Activated B cell treated with CpG ODN at 0.5 μM for 24 hours (primary cell): ENCODE measurements at regions not wholly inside any gene's neighbourhood (a gene's known extent, or its start where the extent isn't known, plus 50 kb on each side); places are given as distances from the start of the nearest gene placed in this dataset.

Experiments
- ATAC-seq: fragments of 200-7000 bp; cut with Tn5 transposase; one replicate; pipeline ENCODE4 v1.10.0; 2021; ENCODE audit warnings: low read depth, mild to moderate bottlenecking, moderate library complexity
- CTCF ChIA-PET: fragments of 350-600 bp; sonication (Branson Sonifier 250); formaldehyde crosslinking; loops from one replicate; lab custom pipeline; 2021; ENCODE audit warnings: antibody characterized with exemption; lab: Charles Lee
- POLR2A ChIA-PET: fragments of 350-600 bp; sonication (Branson Sonifier 250); formaldehyde crosslinking; loops from one replicate; lab custom pipeline; 2021; ENCODE audit warnings: antibody characterized with exemption; lab: Charles Lee
- DNase-seq: peaks from one replicate; pipeline ENCODE4 v3.0.0; 2022
- H3K27ac Mint-ChIP-seq: one replicate; pipeline ENCODE4 v1.8.0; 2020; ENCODE audit warnings: mixed read lengths
- H3K27me3 Mint-ChIP-seq: one replicate; pipeline ENCODE4 v1.8.0; 2021; ENCODE audit warnings: mixed read lengths
- H3K36me3 Mint-ChIP-seq: one replicate; pipeline ENCODE4 v1.8.0; 2021; ENCODE audit warnings: low read depth, mixed read lengths
- H3K4me1 Mint-ChIP-seq: one replicate; pipeline ENCODE4 v1.8.0; 2021; ENCODE audit warnings: mixed read lengths
- H3K4me3 Mint-ChIP-seq: one replicate; pipeline ENCODE4 v1.8.0; 2020; ENCODE audit warnings: mild to moderate bottlenecking, mixed read lengths
- H3K9me3 Mint-ChIP-seq: one replicate; pipeline ENCODE4 v1.8.0; 2020; ENCODE audit warnings: mixed read lengths
- CTCF ChIP-seq: fragments of 200-600 bp; IDR thresholded peaks from one replicate; pipeline ENCODE4 v1.8.0; 2022; ENCODE audit warnings: antibody characterized with exemption, mild to moderate bottlenecking
- intact Hi-C: fragments of 100-400 bp; cut with micrococcal nuclease; formaldehyde crosslinking; loops from one replicate; pipeline ENCODE4 v1.15.1; 2024

GRCh38 chr2:20541294-20541640 is 94.4 kb downstream of the RHOB start:
- Mint-ChIP-seq H3K4me1 (no peaks in the 10 kb centered on the region), H3K4me3 (no peak overlapping the region), H3K27ac (no peak overlapping the region), H3K36me3 (no peaks in the 10 kb centered on the region), H3K27me3 (peaks cover 20% of the 10 kb centered on the region), H3K9me3 (peaks cover 4% of the 10 kb centered on the region)
- intact Hi-C loops = no loop called here
- POLR2A ChIA-PET = no interaction called here
- DNase-seq (no peak), ATAC-seq (no peak)
- no peak for TF ChIP-seq CTCF
- CTCF ChIA-PET = no interaction called here

- no peak for ATAC-seq
- Mint-ChIP-seq H3K27me3 (peaks cover 20% of the 10 kb centered on the region), H3K36me3 (no peaks in the 10 kb centered on the region), H3K4me3 (no peak overlapping the region), H3K27ac (no peak overlapping the region), H3K9me3 (peaks cover 4% of the 10 kb centered on the region), H3K4me1 (no peaks in the 10 kb centered on the region)
- no peak for DNase-seq
- ChIA-PET CTCF (no interaction called here), POLR2A (no interaction called here)
- no peak for TF ChIP-seq CTCF
- intact Hi-C loops = no loop called here
Measured at GRCh38 chr2:20541651-20542050, 94.8 kb downstream of the RHOB start.

GRCh38 chr2:20542269-20542668 is 95.4 kb downstream of the RHOB start:
- POLR2A ChIA-PET = no interaction called here
- Mint-ChIP-seq H3K27ac (no peak overlapping the region), H3K4me3 (no peak overlapping the region), H3K4me1 (no peaks in the 10 kb centered on the region), H3K36me3 (no peaks in the 10 kb centered on the region), H3K27me3 (peaks cover 20% of the 10 kb centered on the region), H3K9me3 (peaks cover 4% of the 10 kb centered on the region)
- no peak for TF ChIP-seq CTCF
- CTCF ChIA-PET = no interaction called here
- ATAC-seq = no peak
- no peak for DNase-seq
- intact Hi-C loops = no loop called here

DNA sequence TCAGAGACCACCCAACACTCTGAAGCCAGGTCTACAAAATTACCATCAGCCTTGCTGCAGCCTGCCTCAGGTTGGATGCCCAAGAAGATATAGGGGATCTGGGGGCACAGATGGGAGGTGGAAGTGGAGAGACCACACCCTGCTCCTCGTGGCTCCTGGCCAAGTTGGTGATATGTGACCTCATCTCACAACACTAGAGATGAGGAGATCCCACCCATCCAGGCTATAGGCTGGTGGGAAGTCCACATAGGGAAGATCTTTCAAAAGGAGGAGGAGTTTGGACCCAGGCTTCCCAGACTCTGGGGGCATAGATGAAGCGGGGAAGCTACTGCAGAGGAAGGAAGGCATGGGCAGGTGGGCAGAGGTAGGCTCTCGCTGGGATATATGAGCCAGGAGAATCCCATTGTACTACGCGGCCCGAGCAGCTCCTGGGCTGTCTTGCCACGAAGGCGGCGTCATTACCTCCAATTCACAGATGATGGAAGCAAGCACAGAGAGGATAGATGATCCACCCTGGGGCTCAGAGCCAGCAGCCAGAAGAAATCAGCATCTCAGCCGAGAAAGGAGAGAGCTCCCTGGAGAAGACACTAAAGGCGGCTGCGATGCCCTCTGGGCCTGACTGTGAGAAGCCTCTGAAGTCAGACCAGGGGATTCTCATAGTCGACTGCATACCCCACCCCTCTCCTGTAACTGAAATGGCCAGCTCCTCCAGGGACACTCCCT is 96.0 kb downstream of the RHOB start:
- CTCF ChIA-PET = interaction anchor here (0.8 kb wide), 1 partner anchor 97 kb away, joined by 3 read pairs; no protein-coding TSS in a partner anchor
- DNase-seq (no peak), ATAC-seq (no peak)
- intact Hi-C loops = no loop called here
- H3K27me3 Mint-ChIP-seq = peaks cover 20% of the 10 kb centered on the region
- H3K36me3 Mint-ChIP-seq = no peaks in the 10 kb centered on the region
- H3K27ac Mint-ChIP-seq = no peak overlapping the region
- peaks cover 4% of the 10 kb centered on the region for H3K9me3 Mint-ChIP-seq
- POLR2A ChIA-PET = no interaction called here
- TF ChIP-seq CTCF = no peak
- H3K4me1 Mint-ChIP-seq = no peaks in the 10 kb centered on the region
- H3K4me3 Mint-ChIP-seq = no peak overlapping the region

DNA sequence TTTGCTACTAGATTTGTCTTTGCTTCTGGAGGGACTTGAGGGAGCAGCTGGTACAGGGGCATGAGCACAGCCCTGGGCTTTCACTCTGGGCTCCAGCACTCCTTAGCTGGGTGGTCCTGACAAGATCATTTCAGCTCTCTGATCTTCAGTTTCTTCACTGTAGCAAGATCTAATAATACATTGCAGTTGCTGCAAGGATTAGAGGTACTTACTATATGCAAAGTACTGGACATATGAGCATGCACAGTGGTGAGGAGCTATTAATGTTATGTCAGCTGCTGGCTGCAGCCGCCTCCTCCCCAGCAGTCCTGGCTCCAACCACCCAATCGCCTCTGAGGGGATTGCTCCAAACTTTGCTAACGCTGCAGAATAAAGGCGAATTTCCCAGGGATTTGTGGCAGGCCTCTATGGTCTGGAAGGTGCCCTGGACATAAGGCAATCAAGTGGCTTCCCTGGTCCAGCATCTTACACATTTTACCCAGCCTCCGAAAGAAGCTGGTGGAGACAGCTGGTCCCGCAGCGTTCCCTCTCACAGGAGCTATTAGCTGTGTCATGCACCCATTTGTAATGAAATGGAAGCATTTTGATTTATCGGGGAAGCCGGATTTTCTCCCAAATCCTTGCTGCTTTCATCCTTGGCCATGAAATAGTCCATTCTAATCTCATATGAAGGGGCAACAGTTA is 96.7 kb downstream of the RHOB start:
- CTCF ChIA-PET = interaction anchor here (0.8 kb wide), 1 partner anchor 97 kb away, joined by 3 read pairs; no protein-coding TSS in a partner anchor
- no peak for DNase-seq
- Mint-ChIP-seq H3K27me3 (peaks cover 20% of the 10 kb centered on the region), H3K27ac (no peak overlapping the region), H3K4me1 (no peaks in the 10 kb centered on the region), H3K9me3 (peaks cover 4% of the 10 kb centered on the region), H3K36me3 (no peaks in the 10 kb centered on the region), H3K4me3 (no peak overlapping the region)
- intact Hi-C loops = no loop called here
- no peak for ATAC-seq
- POLR2A ChIA-PET = no interaction called here
- no peak for TF ChIP-seq CTCF
